GM19023 (cell line): ENCODE measurements at regions not wholly inside any gene's neighbourhood (a gene's known extent, or its start where the extent isn't known, plus 50 kb on each side); places are given as distances from the start of the nearest gene placed in this dataset.

ENCODE experiments used
- ATAC-seq: cut with Tn5 transposase; IDR thresholded peaks from one replicate; pipeline ENCODE4 v1.9.1; 2021; ENCODE audit warnings: mild to moderate bottlenecking, moderate library complexity; ENCODE audit not compliant: unreplicated experiment

GRCh38 chr11:115673720-115674119, 169.5 kb upstream of the CADM1 start:
- ATAC-seq = no peak

GRCh38 chr11:115672999-115673411, 168.8 kb upstream of the CADM1 start:
- ATAC-seq = no peak

- ATAC-seq = no peak
Observed at GRCh38 chr11:115672412-115672811, 168.2 kb upstream of the CADM1 start.

GRCh38 chr11:115670538-115671205, 166.5 kb upstream of the CADM1 start:
- ATAC-seq = no peak

- no peak for ATAC-seq
Observed at GRCh38 chr11:115665958-115666357, 161.7 kb upstream of the CADM1 start.

- ATAC-seq = no peak
Observed at GRCh38 chr11:115665175-115665821, 161.1 kb upstream of the CADM1 start.

- ATAC-seq = no peak
Observed at GRCh38 chr11:115664313-115664712, 160.1 kb upstream of the CADM1 start.

- no peak for ATAC-seq
Observed at GRCh38 chr11:115663790-115664189, 159.6 kb upstream of the CADM1 start.

- ATAC-seq = no peak
Observed at GRCh38 chr11:115660030-115660805, 156.0 kb upstream of the CADM1 start.

- no peak for ATAC-seq
Observed at GRCh38 chr11:115659061-115659963, 155.1 kb upstream of the CADM1 start.

- ATAC-seq = no peak
Observed at GRCh38 chr11:115657586-115657985, 153.4 kb upstream of the CADM1 start.

- ATAC-seq = no peak
Observed at GRCh38 chr11:115656669-115657068, 152.5 kb upstream of the CADM1 start.

- no peak for ATAC-seq
Observed at GRCh38 chr11:115656041-115656440, 151.8 kb upstream of the CADM1 start.

- ATAC-seq = no peak
Observed at GRCh38 chr11:115654792-115655191, 150.6 kb upstream of the CADM1 start.

GRCh38 chr11:115653926-115654325, 149.7 kb upstream of the CADM1 start:
- no peak for ATAC-seq

- ATAC-seq = no peak
Observed at GRCh38 chr11:115653076-115653475, 148.9 kb upstream of the CADM1 start.

- no peak for ATAC-seq
Observed at GRCh38 chr11:115652496-115652895, 148.3 kb upstream of the CADM1 start.

GRCh38 chr11:115652094-115652493, 147.9 kb upstream of the CADM1 start:
- no peak for ATAC-seq

GRCh38 chr11:115649461-115649860, 145.2 kb upstream of the CADM1 start:
- ATAC-seq = no peak

GRCh38 chr11:115645631-115646317, 141.6 kb upstream of the CADM1 start:
- ATAC-seq = no peak
